ENCODE measurements at regions not wholly inside any gene's neighbourhood (a gene's known extent, or its start where the extent isn't known, plus 50 kb on each side); places are given as distances from the start of the nearest gene placed in this dataset.

DNA sequence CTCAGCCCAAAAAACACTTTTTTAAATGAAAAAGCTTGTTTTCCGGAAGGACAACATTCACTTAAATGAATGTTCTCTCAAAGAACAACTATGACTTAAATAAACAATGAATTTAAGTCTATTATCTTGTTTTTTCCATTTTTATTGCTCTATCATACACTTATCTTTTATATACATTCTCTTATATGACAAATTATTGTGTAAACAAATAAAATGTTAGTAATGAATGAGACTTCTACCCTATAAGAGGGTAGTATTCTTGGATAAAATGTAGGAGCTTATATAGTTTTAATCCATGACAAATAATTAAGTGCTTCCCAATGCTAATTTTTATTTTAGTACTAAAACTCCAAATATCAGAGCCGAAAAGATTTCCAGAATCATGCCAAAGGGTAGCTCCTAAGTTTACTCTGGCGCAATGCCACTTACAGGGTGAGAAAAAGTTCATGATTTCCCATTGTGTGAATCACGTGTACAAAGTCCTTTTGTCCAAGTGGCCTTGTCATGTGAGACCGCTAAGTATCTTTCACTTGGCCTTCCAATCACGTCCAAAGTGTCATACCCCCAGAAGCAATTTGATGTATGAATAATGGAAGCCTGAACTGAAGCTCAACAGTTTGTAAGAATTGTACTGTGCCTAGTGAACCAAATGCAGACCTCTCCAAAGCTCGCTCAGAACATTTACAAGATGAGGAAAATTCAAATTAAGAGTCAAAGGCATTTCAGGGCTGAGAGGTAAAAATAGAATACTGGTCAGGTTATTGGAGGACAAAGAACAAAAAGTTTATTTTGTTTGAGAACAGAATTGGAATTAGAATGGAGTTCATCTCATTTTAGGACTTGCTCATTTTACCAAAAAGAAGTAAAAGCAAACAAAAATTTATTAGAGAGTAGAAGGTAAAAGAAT lies 56.6 kb upstream of the C1orf21 start:
- TF ChIP-seq, protein P1, sequence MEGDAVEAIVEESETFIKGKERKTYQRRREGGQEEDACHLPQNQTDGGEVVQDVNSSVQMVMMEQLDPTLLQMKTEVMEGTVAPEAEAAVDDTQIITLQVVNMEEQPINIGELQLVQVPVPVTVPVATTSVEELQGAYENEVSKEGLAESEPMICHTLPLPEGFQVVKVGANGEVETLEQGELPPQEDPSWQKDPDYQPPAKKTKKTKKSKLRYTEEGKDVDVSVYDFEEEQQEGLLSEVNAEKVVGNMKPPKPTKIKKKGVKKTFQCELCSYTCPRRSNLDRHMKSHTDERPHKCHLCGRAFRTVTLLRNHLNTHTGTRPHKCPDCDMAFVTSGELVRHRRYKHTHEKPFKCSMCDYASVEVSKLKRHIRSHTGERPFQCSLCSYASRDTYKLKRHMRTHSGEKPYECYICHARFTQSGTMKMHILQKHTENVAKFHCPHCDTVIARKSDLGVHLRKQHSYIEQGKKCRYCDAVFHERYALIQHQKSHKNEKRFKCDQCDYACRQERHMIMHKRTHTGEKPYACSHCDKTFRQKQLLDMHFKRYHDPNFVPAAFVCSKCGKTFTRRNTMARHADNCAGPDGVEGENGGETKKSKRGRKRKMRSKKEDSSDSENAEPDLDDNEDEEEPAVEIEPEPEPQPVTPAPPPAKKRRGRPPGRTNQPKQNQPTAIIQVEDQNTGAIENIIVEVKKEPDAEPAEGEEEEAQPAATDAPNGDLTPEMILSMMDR (IDR thresholded peaks at IDR 0.05; ENCODE audit: poor library complexity, severe bottlenecking), result no peak
- no peak for TF ChIP-seq SMC3 (conservative IDR thresholded peaks at IDR 0.05; ENCODE audit: poor library complexity)
- TF ChIP-seq POLR2AphosphoS5 (IDR thresholded peaks at IDR 0.05), result no peak

All from neural cell (in vitro differentiated cells).